BJ (cell line): ENCODE measurements at regions not wholly inside any gene's neighbourhood (a gene's known extent, or its start where the extent isn't known, plus 50 kb on each side); places are given as distances from the start of the nearest gene placed in this dataset.

Experiments
- CTCF ChIA-PET: fragments of 350-600 bp; formaldehyde crosslinking; extraction: SDS; loops from one replicate; lab custom pipeline; 2021; ENCODE audit warnings: antibody characterized with exemption, inconsistent platforms; lab: Yijun Ruan, JAX
- POLR2A ChIA-PET: fragments of 300-600 bp; sonication (Branson Sonifier 250); formaldehyde crosslinking; extraction: SDS; loops from one replicate; lab custom pipeline; 2021; ENCODE audit warnings: antibody characterized with exemption; lab: Charles Lee
- DNase-seq: peaks from one replicate; pipeline ENCODE4 v3.0.0-alpha.2; 2011; ENCODE audit warnings: low read depth
- H3K27me3 ChIP-seq: 2 replicates; pipeline ENCODE4 v1.6.0; 2011; ENCODE audit warnings: low read length; ENCODE audit not compliant: control insufficient read depth, insufficient read depth
- H3K36me3 ChIP-seq: 2 replicates; pipeline ENCODE4 v1.5.1; 2011; ENCODE audit warnings: low read length; ENCODE audit not compliant: control insufficient read depth, insufficient read depth
- H3K4me3 ChIP-seq: 2 replicates; pipeline ENCODE4 v1.5.1; 2011; ENCODE audit warnings: low read depth, mild to moderate bottlenecking, control low read depth, low read length
- CTCF ChIP-seq: IDR thresholded peaks from 2 replicates; pipeline ENCODE4 v1.5.1; 2011; ENCODE audit warnings: low read depth, mild to moderate bottlenecking, control low read depth, inconsistent platforms, low read length, moderate library complexity; ENCODE audit not compliant: insufficient read depth

DNA sequence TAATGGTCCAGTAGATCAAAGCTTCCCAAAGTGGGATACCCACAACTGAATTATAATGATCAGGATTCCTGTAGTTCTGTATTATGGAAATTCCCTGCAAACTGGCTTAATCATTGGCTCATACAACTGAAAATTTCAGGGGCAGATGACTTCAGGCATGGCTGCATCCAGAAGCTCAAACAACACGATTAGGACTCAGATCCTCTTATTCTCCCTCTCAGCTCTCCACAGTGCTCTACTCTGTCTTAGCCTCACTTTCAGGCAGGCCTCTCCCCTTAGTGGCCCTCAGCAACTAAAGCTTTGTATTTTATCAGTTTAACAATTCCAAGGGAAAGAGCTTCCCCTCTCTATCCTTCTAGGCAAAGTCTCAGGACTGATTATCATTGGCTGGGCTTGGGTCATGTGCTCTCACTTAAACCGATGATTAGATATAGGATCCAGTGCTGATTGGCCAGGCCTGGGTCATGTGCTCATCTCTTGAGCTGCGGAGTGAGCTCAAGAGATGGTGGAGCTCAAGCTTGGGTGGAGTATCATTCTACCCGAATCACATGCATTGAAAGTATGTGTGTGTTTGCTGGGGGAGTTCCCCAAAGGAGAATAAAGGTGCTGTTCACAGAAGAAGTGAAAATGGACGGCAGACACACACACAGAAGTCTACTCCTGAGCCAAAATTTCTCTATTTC, 57.9 kb upstream of the RUNX3 start:
- TF ChIP-seq CTCF, result no peak
- peaks cover 9% of the 10 kb centered on the region for H3K27me3 ChIP-seq
- no peak for DNase-seq
- ChIA-PET POLR2A (no interaction called here), CTCF (interaction anchor here (1.4 kb wide), 1 partner anchor 49 kb away, joined by 3 read pairs; no protein-coding TSS in a partner anchor)
- H3K4me3 ChIP-seq, result no peak overlapping the region
- H3K36me3 ChIP-seq, result no peaks in the 10 kb centered on the region

GRCh38 chr1:24987424-24987823, 57.3 kb upstream of the RUNX3 start:
- ChIA-PET CTCF (interaction anchor here (1.4 kb wide), 1 partner anchor 49 kb away, joined by 3 read pairs; no protein-coding TSS in a partner anchor), POLR2A (no interaction called here)
- DNase-seq, result no peak
- no peak for TF ChIP-seq CTCF
- peaks cover 8% of the 10 kb centered on the region for H3K27me3 ChIP-seq
- H3K36me3 ChIP-seq, result no peaks in the 10 kb centered on the region
- H3K4me3 ChIP-seq, result no peak overlapping the region

DNA sequence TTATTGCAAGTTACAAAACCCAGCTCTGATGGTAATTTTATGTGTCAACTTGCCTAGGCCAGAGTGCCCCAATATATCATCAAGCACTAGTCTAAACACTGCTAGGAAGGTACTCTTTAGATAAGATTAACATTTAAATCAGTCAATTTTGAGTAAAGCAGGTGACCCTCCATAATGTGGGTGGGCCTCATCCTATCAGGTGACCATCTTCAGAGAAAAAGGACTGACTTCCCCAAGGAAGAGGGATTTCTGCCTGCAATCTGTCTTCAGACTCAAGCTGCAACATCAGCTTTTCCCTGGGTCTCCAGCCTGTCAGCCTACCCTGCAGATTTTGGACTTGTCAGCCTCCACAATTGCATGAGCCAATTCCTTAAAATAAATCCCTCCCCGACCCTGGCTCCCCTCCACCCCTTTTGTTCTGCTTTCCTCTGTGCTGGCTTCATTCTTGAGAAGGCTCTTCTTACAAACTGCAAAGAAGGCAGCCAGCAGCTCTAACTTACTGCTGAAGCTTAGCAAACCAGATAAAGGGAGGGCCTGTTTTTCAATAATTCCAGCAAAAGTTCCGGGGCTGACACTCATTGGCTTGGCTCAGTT, 56.4 kb upstream of the RUNX3 start:
- Histone ChIP-seq H3K36me3 (no peaks in the 10 kb centered on the region), H3K27me3 (peaks cover 3% of the 10 kb centered on the region), H3K4me3 (no peak overlapping the region)
- ChIA-PET POLR2A (no interaction called here), CTCF (interaction anchor here (0.8 to 2.1 kb wide), 2 partner anchors 12 to 51 kb away, joined by 3 to 4 read pairs; no protein-coding TSS in a partner anchor)
- DNase-seq, result no peak
- no peak for TF ChIP-seq CTCF

DNA sequence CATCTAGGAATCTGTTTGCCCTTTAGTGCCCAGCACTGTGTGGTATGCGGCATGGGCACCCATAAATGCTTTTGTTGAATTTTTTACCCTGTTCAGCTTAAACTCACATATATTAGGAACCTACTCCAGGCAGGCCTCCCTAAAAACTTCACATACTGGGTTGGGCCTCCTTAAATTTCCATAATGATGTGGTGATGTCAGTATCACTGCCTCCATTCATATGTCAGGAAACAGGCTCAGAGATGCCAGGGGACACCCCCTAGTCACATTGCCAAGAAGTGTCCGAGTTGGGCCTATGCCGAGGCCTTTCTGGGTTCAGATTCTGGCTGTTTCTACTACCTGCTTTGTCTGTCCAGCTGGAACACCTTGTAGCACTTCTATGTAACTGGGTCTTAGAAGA, 55.7 kb upstream of the RUNX3 start:
- ChIA-PET POLR2A (no interaction called here), CTCF (interaction anchor here (2.1 kb wide), 1 partner anchor 52 kb away, joined by 4 read pairs; no protein-coding TSS in a partner anchor)
- peaks cover 2% of the 10 kb centered on the region for H3K27me3 ChIP-seq
- no peak overlapping the region for H3K4me3 ChIP-seq
- no peaks in the 10 kb centered on the region for H3K36me3 ChIP-seq
- DNase-seq, result no peak
- TF ChIP-seq CTCF, result no peak

DNA sequence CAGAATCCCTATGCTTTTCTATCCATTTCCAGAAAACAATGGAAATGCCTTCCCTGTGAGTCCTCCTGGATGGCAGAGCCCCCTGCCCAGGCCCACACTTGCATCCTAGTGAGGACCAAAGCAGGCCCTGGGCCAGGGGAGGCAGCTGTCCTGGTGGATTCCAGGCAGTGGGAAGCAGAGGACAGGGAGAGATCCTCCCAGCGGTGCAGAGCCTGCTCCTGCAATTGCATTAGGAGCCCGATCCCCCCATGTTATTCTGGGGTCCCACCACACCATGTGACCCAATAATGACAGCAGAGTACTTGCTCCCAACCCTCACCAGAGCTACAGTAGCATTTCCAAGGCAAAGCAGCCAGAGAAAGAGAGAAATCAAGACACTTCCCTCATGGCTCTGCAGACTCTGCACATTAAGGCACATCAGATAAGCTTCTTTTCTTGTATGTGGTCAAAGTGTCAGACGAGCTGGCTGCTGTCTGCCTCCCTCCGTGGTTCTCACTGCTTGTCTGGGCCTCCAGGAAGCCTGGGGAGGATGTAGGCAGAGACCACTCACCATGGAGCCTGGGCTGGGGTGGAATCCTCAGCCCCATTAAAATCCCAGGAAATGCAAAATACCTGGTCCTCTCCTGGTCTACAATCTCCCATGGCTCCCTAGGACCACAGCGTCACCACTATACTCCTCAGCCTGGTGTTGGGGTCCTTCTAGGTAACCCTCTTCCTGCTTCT, 54.9 kb upstream of the RUNX3 start:
- no peaks in the 10 kb centered on the region for H3K36me3 ChIP-seq
- CTCF ChIA-PET, result interaction anchor here (1.7 to 2.1 kb wide), 2 partner anchors 53 to 88 kb away, joined by 3 to 4 read pairs; no protein-coding TSS in a partner anchor
- DNase-seq, result no peak
- no peak overlapping the region for H3K4me3 ChIP-seq
- TF ChIP-seq CTCF, result no peak
- POLR2A ChIA-PET, result no interaction called here
- H3K27me3 ChIP-seq, result no peaks in the 10 kb centered on the region; the same call in none of the 2 replicates
